Right lobe of liver (tissue), 6 donors: ENCODE measurements at regions not wholly inside any gene's neighbourhood (a gene's known extent, or its start where the extent isn't known, plus 50 kb on each side); places are given as distances from the start of the nearest gene placed in this dataset.

Source experiments
- ATAC-seq, 4 donors: fragments of 200-7000 bp; cut with Tn5 transposase; one replicate each; pipeline ENCODE4 v1.9.1; 2020; ENCODE audit warnings: mild to moderate bottlenecking in 4 of 4, moderate library complexity in 4 of 4
- DNase-seq, 3 donors: peaks; one replicate each; pipeline ENCODE4 v3.0.0-alpha.2; 2020
- H3K27ac ChIP-seq, 3 donors: fragments of 200-600 bp; one replicate each; pipeline ENCODE4 v1.8.0; 2022
- H3K27me3 ChIP-seq, 2 donors: fragments of 200-600 bp; one replicate each; pipeline ENCODE4 v1.8.0; 2022
- H3K36me3 ChIP-seq, 4 donors: fragments of 200-600 bp; sonication (generic) in 1 of 4; one replicate each; pipeline versions ENCODE4 v1.5.1 to v1.8.0; 2017 to 2022; ENCODE audit warnings: control low read depth in 1 of 4
- H3K4me1 ChIP-seq, 4 donors: fragments of 200-600 bp; sonication (generic) in 1 of 4; one replicate each; pipeline versions ENCODE4 v1.5.1 to v1.8.0; 2017 to 2022; ENCODE audit warnings: control low read depth in 1 of 4
- H3K4me3 ChIP-seq, 3 donors: fragments of 200-600 bp; one replicate each; pipeline ENCODE4 v1.8.0; 2022
- H3K9me3 ChIP-seq, 4 donors: fragments of 200-600 bp; sonication (generic) in 1 of 4; one replicate each; pipeline versions ENCODE4 v1.5.1 to v1.8.0; 2017 to 2022; ENCODE audit warnings: control low read depth in 1 of 4
- POLR2A ChIP-seq: fragments of 450-650 bp; IDR thresholded peaks from one replicate; pipeline ENCODE4 v1.6.1; 2017; ENCODE audit warnings: antibody characterized with exemption, mild to moderate bottlenecking
- WGBS: methylation state at CpG from one replicate; pipeline ENCODE4 v1.1.6; 2018; ENCODE audit warnings: low coverage, low lambda C conversion rate; ENCODE audit not compliant: insufficient coverage; ENCODE audit errors: missing lambda C conversion rate; 5-methylcytosine and 5-hydroxymethylcytosine counted together
- intact Hi-C, 2 donors: fragments of 100-400 bp; cut with DNase I; formaldehyde crosslinking; loops; one replicate each; pipeline versions ENCODE4 v1.11.2 to v1.14.1; 2022
- TF ChIP-seq, protein P1 (sequence below), 4 donors: fragments of 200-600 bp in 3 of 4; fragments of 450-650 bp in 1 of 4; IDR thresholded peaks; one replicate each; pipeline versions ENCODE4 v1.5.1 to v1.8.0; 2016 to 2022; ENCODE audit warnings: antibody characterized with exemption in 4 of 4, mild to moderate bottlenecking in 2 of 4
- donor health status: DM: no; HTN: yes; CAD: no.
- donor health status: DM: no; HTN: no; CAD: no.
- donor health status: DM: no; HTN: no; CAD: no.
- donor health status: DM: no; HTN: yes; CAD: no.
- donor health status: DM: no; HTN: yes; CAD: no.

- ATAC-seq, result no peak
- H3K4me3 ChIP-seq, result no peak overlapping the region
- TF ChIP-seq, protein P1, sequence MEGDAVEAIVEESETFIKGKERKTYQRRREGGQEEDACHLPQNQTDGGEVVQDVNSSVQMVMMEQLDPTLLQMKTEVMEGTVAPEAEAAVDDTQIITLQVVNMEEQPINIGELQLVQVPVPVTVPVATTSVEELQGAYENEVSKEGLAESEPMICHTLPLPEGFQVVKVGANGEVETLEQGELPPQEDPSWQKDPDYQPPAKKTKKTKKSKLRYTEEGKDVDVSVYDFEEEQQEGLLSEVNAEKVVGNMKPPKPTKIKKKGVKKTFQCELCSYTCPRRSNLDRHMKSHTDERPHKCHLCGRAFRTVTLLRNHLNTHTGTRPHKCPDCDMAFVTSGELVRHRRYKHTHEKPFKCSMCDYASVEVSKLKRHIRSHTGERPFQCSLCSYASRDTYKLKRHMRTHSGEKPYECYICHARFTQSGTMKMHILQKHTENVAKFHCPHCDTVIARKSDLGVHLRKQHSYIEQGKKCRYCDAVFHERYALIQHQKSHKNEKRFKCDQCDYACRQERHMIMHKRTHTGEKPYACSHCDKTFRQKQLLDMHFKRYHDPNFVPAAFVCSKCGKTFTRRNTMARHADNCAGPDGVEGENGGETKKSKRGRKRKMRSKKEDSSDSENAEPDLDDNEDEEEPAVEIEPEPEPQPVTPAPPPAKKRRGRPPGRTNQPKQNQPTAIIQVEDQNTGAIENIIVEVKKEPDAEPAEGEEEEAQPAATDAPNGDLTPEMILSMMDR (IDR thresholded peaks at IDR 0.05), result no peak
- no peak for TF ChIP-seq POLR2A
- peaks cover 0 to 2% (median 0%) of the 10 kb centered on the region in 4 donors for H3K4me1 ChIP-seq
- intact Hi-C loops, result loop anchor here (10.0 kb wide), 1 partner anchor 187 kb away; no protein-coding TSS in a partner anchor
- H3K36me3 ChIP-seq, result no peaks in the 10 kb centered on the region
- no peak for DNase-seq
- H3K9me3 ChIP-seq, result no peaks in the 10 kb centered on the region
- H3K27me3 ChIP-seq, result no peaks in the 10 kb centered on the region
- 58% methylated on average over 11 of the region's 11 CpGs for WGBS
- H3K27ac ChIP-seq, result no peak overlapping the region
Observed at GRCh38 chr16:82452004-82452756, 174.6 kb upstream of the CDH13 start.

GRCh38 chr16:82451449-82451848 lies 175.3 kb upstream of the CDH13 start:
- no peak for ATAC-seq
- intact Hi-C loops, result loop anchor here (10.0 kb wide), 1 partner anchor 187 kb away; no protein-coding TSS in a partner anchor
- Histone ChIP-seq H3K9me3 (no peaks in the 10 kb centered on the region), H3K36me3 (no peaks in the 10 kb centered on the region), H3K27ac (no peak overlapping the region), H3K4me3 (no peak overlapping the region), H3K27me3 (no peaks in the 10 kb centered on the region), H3K4me1 (peaks cover 0 to 2% (median 0%) of the 10 kb centered on the region in 4 donors)
- TF ChIP-seq POLR2A, result no peak
- TF ChIP-seq, protein P1 (IDR thresholded peaks at IDR 0.05), result no peak
- DNase-seq, result no peak
- WGBS, result 30% methylated on average over 3 of the region's 3 CpGs

DNA sequence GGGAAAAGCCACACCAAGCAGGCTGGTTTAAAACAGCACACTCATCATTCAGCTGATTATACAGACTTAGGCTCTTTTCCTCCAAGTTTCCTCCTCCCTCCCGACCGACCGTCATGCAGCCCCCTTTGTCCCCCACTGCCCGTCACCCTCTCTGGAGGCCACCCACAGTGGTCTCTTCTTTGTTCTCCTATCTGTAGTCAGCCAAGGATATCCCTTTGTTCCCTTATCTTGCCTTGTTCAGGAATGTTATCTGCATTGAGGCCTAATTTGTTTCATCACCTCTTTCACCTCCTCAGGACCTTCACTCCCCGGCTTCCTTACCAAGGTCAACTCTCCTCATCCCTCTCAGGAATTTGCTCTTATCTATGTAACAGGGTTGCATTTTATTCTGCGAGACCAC lies 186.4 kb upstream of the CDH13 start:
- H3K9me3 ChIP-seq, result no peaks in the 10 kb centered on the region
- ATAC-seq (no peak), DNase-seq (no peak)
- no peaks in the 10 kb centered on the region for H3K4me1 ChIP-seq
- TF ChIP-seq, protein P1 (IDR thresholded peaks at IDR 0.05), result no peak
- no peak for TF ChIP-seq POLR2A
- no peaks in the 10 kb centered on the region for H3K36me3 ChIP-seq
- no peak overlapping the region for H3K4me3 ChIP-seq
- no peak overlapping the region for H3K27ac ChIP-seq
- 47% methylated on average over 6 of the region's 6 CpGs for WGBS
- no peaks in the 10 kb centered on the region for H3K27me3 ChIP-seq
- intact Hi-C loops, result no loop called here

DNA sequence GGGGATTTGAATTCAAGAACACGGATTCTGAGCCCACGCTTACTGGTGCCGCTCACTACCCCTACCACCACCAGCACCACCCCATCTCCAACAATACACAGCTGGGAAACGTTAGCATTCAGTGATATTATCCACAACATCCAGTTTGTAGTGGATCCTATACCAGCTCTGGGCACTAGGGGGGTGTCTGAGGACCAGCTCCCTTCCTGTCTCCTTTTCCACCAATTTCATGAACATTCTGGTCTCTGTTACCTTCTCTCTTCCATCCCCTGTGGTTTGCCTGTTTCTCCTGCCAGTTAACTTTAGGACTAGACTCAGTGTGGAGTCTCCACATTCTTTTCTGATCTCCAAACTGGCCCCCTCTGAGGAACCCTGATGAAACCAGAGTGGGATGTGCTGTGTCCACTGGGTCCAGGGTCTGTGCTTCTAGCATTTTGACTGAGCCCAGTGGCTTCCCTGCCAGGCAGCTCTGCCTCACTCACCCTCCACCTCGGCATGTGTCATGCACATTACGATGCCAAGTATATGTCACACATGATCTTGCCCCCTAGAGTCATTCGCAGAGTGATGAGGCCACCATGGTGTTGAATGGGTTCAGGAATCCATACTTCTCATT lies 187.0 kb upstream of the CDH13 start:
- Histone ChIP-seq H3K36me3 (no peaks in the 10 kb centered on the region), H3K4me3 (no peak overlapping the region), H3K9me3 (no peaks in the 10 kb centered on the region), H3K27me3 (no peaks in the 10 kb centered on the region), H3K27ac (no peak overlapping the region), H3K4me1 (no peaks in the 10 kb centered on the region)
- 44% methylated on average over 5 of the region's 7 CpGs for WGBS
- TF ChIP-seq, protein P1 (IDR thresholded peaks at IDR 0.05), result peak in 3 of 4 donors; percentile 30 to 35 (median 30)
- no peak for TF ChIP-seq POLR2A
- DNase-seq (no peak), ATAC-seq (peak in 3 of 4 donors; percentile 50 to 58 (median 52))
- intact Hi-C loops, result no loop called here
